ENCODE measurements at regions not wholly inside any gene's neighbourhood (a gene's known extent, or its start where the extent isn't known, plus 50 kb on each side); places are given as distances from the start of the nearest gene placed in this dataset.
"Not testable (repeated sequence)": the region's sequence is repeated elsewhere in the genome, so short reads cannot be mapped to it uniquely, and the experiment has no call there.

GRCh38 chr3:140769951-140770350 is 92.1 kb downstream of the TRIM42 start:
- TF ChIP-seq, protein P1, sequence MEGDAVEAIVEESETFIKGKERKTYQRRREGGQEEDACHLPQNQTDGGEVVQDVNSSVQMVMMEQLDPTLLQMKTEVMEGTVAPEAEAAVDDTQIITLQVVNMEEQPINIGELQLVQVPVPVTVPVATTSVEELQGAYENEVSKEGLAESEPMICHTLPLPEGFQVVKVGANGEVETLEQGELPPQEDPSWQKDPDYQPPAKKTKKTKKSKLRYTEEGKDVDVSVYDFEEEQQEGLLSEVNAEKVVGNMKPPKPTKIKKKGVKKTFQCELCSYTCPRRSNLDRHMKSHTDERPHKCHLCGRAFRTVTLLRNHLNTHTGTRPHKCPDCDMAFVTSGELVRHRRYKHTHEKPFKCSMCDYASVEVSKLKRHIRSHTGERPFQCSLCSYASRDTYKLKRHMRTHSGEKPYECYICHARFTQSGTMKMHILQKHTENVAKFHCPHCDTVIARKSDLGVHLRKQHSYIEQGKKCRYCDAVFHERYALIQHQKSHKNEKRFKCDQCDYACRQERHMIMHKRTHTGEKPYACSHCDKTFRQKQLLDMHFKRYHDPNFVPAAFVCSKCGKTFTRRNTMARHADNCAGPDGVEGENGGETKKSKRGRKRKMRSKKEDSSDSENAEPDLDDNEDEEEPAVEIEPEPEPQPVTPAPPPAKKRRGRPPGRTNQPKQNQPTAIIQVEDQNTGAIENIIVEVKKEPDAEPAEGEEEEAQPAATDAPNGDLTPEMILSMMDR (IDR thresholded peaks at IDR 0.05; ENCODE audit: extremely low read depth, missing control alignments): no peak
- no peak for DNase-seq (ENCODE audit: low spot score)

GRCh38 chr3:140770977-140771667 is 93.3 kb downstream of the TRIM42 start:
- DNase-seq (ENCODE audit: low spot score): no peak
- TF ChIP-seq, protein P1 (IDR thresholded peaks at IDR 0.05; ENCODE audit: extremely low read depth, missing control alignments): no peak

DNA sequence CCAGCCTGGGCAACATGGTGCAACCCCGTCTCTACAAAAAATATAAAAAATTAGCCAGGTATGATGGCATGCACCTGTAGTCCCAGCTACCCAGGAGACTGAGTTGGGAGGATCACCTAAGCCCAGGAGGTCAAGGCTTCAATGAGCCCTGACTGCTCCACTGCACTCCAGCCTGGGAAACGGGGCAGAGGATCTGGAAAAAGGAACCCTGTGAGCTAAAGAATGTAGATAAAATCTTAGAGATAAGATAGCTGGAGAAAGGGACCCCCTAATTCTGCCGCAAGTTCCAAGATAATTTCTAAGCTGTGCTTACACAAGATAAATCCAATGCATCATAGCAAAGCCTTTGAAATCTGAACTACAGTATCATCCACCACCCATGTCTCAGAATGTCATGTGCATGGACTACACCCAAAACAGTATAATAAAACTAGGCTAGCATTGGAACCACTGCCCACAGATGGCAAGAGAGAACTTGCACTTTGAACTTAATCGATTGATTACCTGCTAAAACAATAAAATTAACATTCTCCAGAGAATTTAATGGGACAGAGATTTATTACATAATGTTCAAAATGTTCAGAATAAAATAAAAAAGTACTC is 99.9 kb downstream of the TRIM42 start:
- TF ChIP-seq, protein P1 (IDR thresholded peaks at IDR 0.05; ENCODE audit: extremely low read depth, missing control alignments): no peak
- DNase-seq (ENCODE audit: low spot score): no peak

GRCh38 chr3:140791368-140791767 is 113.5 kb downstream of the TRIM42 start:
- no peak for DNase-seq (ENCODE audit: low spot score)
- TF ChIP-seq, protein P1 (IDR thresholded peaks at IDR 0.05; ENCODE audit: extremely low read depth, missing control alignments): no peak

DNA sequence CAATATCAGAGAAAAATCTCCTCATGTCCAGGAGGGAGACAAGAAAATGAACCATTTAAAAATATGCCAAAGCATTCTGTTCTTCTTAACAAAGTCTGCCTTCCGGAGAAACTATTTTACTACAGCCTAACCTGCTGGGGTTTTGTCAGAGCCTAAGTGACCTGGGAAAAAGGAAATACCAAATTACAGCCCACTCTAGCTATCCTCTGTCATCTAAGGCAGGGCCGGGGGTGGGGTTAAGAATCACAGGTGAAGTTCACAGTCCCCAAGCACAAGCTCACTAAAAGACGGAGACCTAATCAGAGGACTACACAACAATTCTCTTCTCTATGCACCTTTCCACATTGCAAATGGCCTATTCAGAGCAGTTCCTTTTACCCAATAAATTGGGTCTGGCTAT is 116.6 kb downstream of the TRIM42 start:
- no peak for DNase-seq (ENCODE audit: low spot score)
- TF ChIP-seq, protein P1 (IDR thresholded peaks at IDR 0.05; ENCODE audit: extremely low read depth, missing control alignments): no peak

- not testable (repeated sequence) for DNase-seq (ENCODE audit: low spot score)
These were observed 125.0 kb downstream of the TRIM42 start for GRCh38 chr3:140802898-140803297.

DNA sequence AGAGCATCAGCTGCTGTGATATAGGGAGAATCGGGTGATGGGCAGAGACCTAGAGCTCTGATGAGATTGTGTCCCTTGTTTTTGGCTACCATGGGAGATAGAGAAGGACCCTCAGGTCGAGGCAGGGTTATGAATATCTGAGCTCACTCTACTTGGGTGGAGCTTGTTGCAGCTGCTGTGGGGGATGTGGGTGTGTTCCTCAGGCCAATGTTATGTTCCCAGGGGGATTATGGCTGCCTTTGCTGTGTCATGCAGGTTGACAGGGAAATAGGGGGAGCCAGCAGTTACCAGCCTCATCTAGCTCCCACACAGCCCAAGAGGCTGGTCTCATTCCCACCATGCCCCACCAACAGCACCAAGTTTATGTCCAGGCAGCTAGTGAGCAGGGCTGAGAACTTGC is 131.5 kb downstream of the TRIM42 start:
- DNase-seq (ENCODE audit: low spot score): no peak

More for the DNA sequence above, 131.5 kb downstream of the TRIM42 start:
- TF ChIP-seq, protein P1 (IDR thresholded peaks at IDR 0.05; ENCODE audit: extremely low read depth, missing control alignments): no peak
